PC-9 (cell line): ENCODE measurements at regions not wholly inside any gene's neighbourhood (a gene's known extent, or its start where the extent isn't known, plus 50 kb on each side); places are given as distances from the start of the nearest gene placed in this dataset.
A peak's percentile ranks its signal among the peaks of the same experiment; 100 is the strongest.

Experiments used
- BruUV-seq: library from RNA; stranded (reverse); fragments of 400-500 nt; replicated peaks from 2 replicates; lab custom pipeline; 2021; lab: Mats Ljungman, UMichigan
- CTCF ChIA-PET: fragments of 300-600 bp; sonication (Branson Sonifier 250); formaldehyde crosslinking; loops from one replicate; lab custom pipeline; 2022; ENCODE audit warnings: antibody characterized with exemption; lab: Charles Lee
- POLR2A ChIA-PET: fragments of 300-600 bp; sonication (Branson Sonifier 250); formaldehyde crosslinking; loops from one replicate; lab custom pipeline; 2022; ENCODE audit warnings: antibody characterized with exemption; ENCODE audit not compliant: unreplicated experiment; lab: Charles Lee
- DNase-seq, 2 experiments: peaks; one replicate each; pipeline versions ENCODE4 v3.0.0 to v3.0.0-alpha.2; 2015 to 2022; ENCODE audit warnings: mixed read lengths in 1 of 2
- H2AFZ ChIP-seq: fragments of 200-600 bp; sonication (generic); 2 replicates; pipeline ENCODE4 v1.8.1; 2017; ENCODE audit warnings: antibody characterized with exemption
- H3F3A ChIP-seq: fragments of 200-600 bp; sonication (generic); 2 replicates; pipeline ENCODE4 v1.8.1; 2017; ENCODE audit warnings: antibody characterized with exemption, mild to moderate bottlenecking, low read depth; ENCODE audit not compliant: insufficient read depth
- H3K27ac ChIP-seq: fragments of 200-600 bp; sonication (generic); 2 replicates; pipeline ENCODE4 v1.6.1; 2016; ENCODE audit warnings: mixed run types
- H3K27me3 ChIP-seq: fragments of 200-600 bp; sonication (generic); 2 replicates; pipeline ENCODE4 v1.6.1; 2016; ENCODE audit warnings: low read depth, mixed run types; ENCODE audit not compliant: insufficient read depth
- H3K36me3 ChIP-seq: fragments of 200-600 bp; sonication (generic); 2 replicates; pipeline ENCODE4 v1.6.1; 2016; ENCODE audit warnings: low read depth, mixed run types
- H3K4me1 ChIP-seq: fragments of 200-600 bp; sonication (generic); replicated peaks from 2 replicates; pipeline ENCODE4 v1.6.1; 2016; ENCODE audit warnings: mixed run types; ENCODE audit not compliant: insufficient read depth
- H3K4me2 ChIP-seq: fragments of 200-600 bp; sonication (generic); 2 replicates; pipeline ENCODE4 v1.6.1; 2017; ENCODE audit warnings: mixed run types
- H3K4me3 ChIP-seq: fragments of 200-600 bp; sonication (generic); 2 replicates; pipeline ENCODE4 v1.6.1; 2016; ENCODE audit warnings: mixed run types
- H3K79me2 ChIP-seq: fragments of 200-600 bp; sonication (generic); 2 replicates; pipeline ENCODE4 v1.6.1; 2017; ENCODE audit warnings: low read depth, mixed run types
- H3K9me2 ChIP-seq: fragments of 200-600 bp; sonication (generic); 2 replicates; pipeline ENCODE4 v1.8.1; 2017; ENCODE audit warnings: mild to moderate bottlenecking; ENCODE audit not compliant: insufficient read depth
- H3K9me3 ChIP-seq: fragments of 200-600 bp; sonication (generic); 2 replicates; pipeline ENCODE4 v1.8.1; 2016; ENCODE audit warnings: low read depth; ENCODE audit not compliant: insufficient read depth
- H4K20me1 ChIP-seq: fragments of 200-600 bp; sonication (generic); 2 replicates; pipeline ENCODE4 v1.8.1; 2017; ENCODE audit not compliant: insufficient read depth
- CTCF ChIP-seq: fragments of 200-600 bp; sonication (generic); conservative IDR thresholded peaks from 2 replicates; pipeline ENCODE4 v1.6.1; 2017; ENCODE audit warnings: mixed run types, antibody characterized with exemption, mild to moderate bottlenecking, moderate library complexity
- EZH2 ChIP-seq: fragments of 200-600 bp; sonication (generic); IDR thresholded peaks from 2 replicates; pipeline ENCODE4 v1.8.0; 2017; ENCODE audit warnings: antibody characterized with exemption, low read depth
- intact Hi-C: fragments of 100-400 bp; cut with micrococcal nuclease; formaldehyde crosslinking; loops from one replicate; pipeline ENCODE4 v1.10.0; 2022; ENCODE audit not compliant: unreplicated experiment

- intact Hi-C loops, result no loop called here
- Histone ChIP-seq H3F3A (no peaks in the 10 kb centered on the region), H3K4me1 (no peaks in the 10 kb centered on the region), H3K9me2 (no peaks in the 10 kb centered on the region), H3K79me2 (no peaks in the 10 kb centered on the region), H3K4me2 (no peak overlapping the region), H3K36me3 (no peaks in the 10 kb centered on the region), H4K20me1 (no peaks in the 10 kb centered on the region), H3K9me3 (no peaks in the 10 kb centered on the region), H3K4me3 (no peak overlapping the region), H3K27me3 (peaks cover 100% of the 10 kb centered on the region), H2AFZ (no peak overlapping the region), H3K27ac (no peak overlapping the region)
- no peak for TF ChIP-seq EZH2
- TF ChIP-seq CTCF, result no peak
- BruUV-seq, result no TSS peak
- POLR2A ChIA-PET, result no interaction called here
- DNase-seq, result peak in 1 of 2 experiments; percentile 32
- CTCF ChIA-PET, result no interaction called here
Observed at GRCh38 chr12:131613186-131613585, 97.7 kb upstream of the SFSWAP start.

GRCh38 chr12:131613678-131614077 is 97.2 kb upstream of the SFSWAP start:
- DNase-seq, result no peak
- Histone ChIP-seq H2AFZ (no peak overlapping the region), H3K4me1 (no peaks in the 10 kb centered on the region), H3K9me2 (no peaks in the 10 kb centered on the region), H3K27ac (no peak overlapping the region), H3K27me3 (peaks cover 100% of the 10 kb centered on the region), H3K4me2 (no peak overlapping the region), H4K20me1 (no peaks in the 10 kb centered on the region), H3K4me3 (no peak overlapping the region), H3K9me3 (no peaks in the 10 kb centered on the region), H3K79me2 (no peaks in the 10 kb centered on the region), H3F3A (no peaks in the 10 kb centered on the region), H3K36me3 (no peaks in the 10 kb centered on the region)
- BruUV-seq, result no TSS peak
- CTCF ChIA-PET, result no interaction called here
- POLR2A ChIA-PET, result no interaction called here
- no peak; the same call in 1 of the 2 replicates for TF ChIP-seq EZH2
- no peak for TF ChIP-seq CTCF
- intact Hi-C loops, result no loop called here

GRCh38 chr12:131615326-131616042 is 95.4 kb upstream of the SFSWAP start:
- no peaks in the 10 kb centered on the region for H3K79me2 ChIP-seq
- H4K20me1 ChIP-seq, result no peaks in the 10 kb centered on the region
- H3K4me2 ChIP-seq, result no peak overlapping the region
- H3K4me1 ChIP-seq, result no peaks in the 10 kb centered on the region
- H3K27me3 ChIP-seq, result peaks cover 100% of the 10 kb centered on the region
- ChIA-PET POLR2A (no interaction called here), CTCF (no interaction called here)
- no peak overlapping the region for H3K27ac ChIP-seq
- no peaks in the 10 kb centered on the region for H3K36me3 ChIP-seq
- peak in 1 of 2 experiments; percentile 23 for DNase-seq
- intact Hi-C loops, result no loop called here
- no peaks in the 10 kb centered on the region for H3K9me3 ChIP-seq
- no peak overlapping the region for H2AFZ ChIP-seq
- H3K9me2 ChIP-seq, result no peaks in the 10 kb centered on the region
- no peaks in the 10 kb centered on the region for H3F3A ChIP-seq
- no TSS peak for BruUV-seq
- H3K4me3 ChIP-seq, result no peak overlapping the region
- TF ChIP-seq CTCF (no peak), EZH2 (no peak)
